NB4 (cell line): ENCODE measurements at regions not wholly inside any gene's neighbourhood (a gene's known extent, or its start where the extent isn't known, plus 50 kb on each side); places are given as distances from the start of the nearest gene placed in this dataset.

Source experiments
- MYC ChIP-seq: IDR thresholded peaks from 2 replicates; pipeline ENCODE4 v1.6.1; 2011; ENCODE audit warnings: low read depth, low read length
- POLR2A ChIP-seq: IDR thresholded peaks from 2 replicates; pipeline ENCODE4 v1.6.1; 2011; ENCODE audit warnings: mild to moderate bottlenecking; ENCODE audit not compliant: insufficient read length; ENCODE audit errors: extremely low read depth
- TF ChIP-seq, protein P1 (sequence below): IDR thresholded peaks from one replicate; pipeline ENCODE4 v1.5.1; 2012; ENCODE audit warnings: low read depth, low read length
- TF ChIP-seq, protein P2 (sequence below): IDR thresholded peaks from 2 replicates; pipeline ENCODE4 v1.6.1; 2011; ENCODE audit warnings: low read depth, low read length

DNA sequence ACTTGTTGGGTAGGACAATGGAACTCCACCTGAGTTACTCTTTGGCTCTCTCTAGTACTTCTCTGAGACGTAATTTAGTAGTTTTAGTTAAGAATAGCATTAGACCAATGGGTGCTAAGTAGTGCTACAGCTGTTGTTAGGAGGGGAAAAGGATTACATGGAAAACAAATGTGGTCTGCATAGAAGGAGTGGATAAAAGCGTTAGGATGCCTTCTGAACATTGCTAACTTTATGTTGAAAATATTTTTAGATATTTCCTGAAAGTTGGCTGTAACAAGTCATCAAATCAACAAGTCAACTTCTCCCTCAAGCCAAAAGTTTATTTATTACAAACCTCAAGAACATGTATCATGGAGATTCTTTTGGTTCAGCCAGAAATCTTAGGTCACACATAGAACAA, 409.5 kb upstream of the MEF2C start:
- TF ChIP-seq POLR2A (no peak), MYC (no peak)
- TF ChIP-seq, protein P1, sequence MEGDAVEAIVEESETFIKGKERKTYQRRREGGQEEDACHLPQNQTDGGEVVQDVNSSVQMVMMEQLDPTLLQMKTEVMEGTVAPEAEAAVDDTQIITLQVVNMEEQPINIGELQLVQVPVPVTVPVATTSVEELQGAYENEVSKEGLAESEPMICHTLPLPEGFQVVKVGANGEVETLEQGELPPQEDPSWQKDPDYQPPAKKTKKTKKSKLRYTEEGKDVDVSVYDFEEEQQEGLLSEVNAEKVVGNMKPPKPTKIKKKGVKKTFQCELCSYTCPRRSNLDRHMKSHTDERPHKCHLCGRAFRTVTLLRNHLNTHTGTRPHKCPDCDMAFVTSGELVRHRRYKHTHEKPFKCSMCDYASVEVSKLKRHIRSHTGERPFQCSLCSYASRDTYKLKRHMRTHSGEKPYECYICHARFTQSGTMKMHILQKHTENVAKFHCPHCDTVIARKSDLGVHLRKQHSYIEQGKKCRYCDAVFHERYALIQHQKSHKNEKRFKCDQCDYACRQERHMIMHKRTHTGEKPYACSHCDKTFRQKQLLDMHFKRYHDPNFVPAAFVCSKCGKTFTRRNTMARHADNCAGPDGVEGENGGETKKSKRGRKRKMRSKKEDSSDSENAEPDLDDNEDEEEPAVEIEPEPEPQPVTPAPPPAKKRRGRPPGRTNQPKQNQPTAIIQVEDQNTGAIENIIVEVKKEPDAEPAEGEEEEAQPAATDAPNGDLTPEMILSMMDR = no peak
- TF ChIP-seq, protein P2, sequence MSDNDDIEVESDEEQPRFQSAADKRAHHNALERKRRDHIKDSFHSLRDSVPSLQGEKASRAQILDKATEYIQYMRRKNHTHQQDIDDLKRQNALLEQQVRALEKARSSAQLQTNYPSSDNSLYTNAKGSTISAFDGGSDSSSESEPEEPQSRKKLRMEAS = no peak
